Activated CD4-positive, CD25-positive, alpha-beta regulatory T cell treated with anti-CD3 and anti-CD28 coated beads, Interleukin-2, amount 50 U/mL, for 72 hours (primary cell): ENCODE measurements at regions not wholly inside any gene's neighbourhood (a gene's known extent, or its start where the extent isn't known, plus 50 kb on each side); places are given as distances from the start of the nearest gene placed in this dataset.

ENCODE experiments used
- DNase-seq: peaks from one replicate; pipeline ENCODE4 v3.0.0; 2021

DNA sequence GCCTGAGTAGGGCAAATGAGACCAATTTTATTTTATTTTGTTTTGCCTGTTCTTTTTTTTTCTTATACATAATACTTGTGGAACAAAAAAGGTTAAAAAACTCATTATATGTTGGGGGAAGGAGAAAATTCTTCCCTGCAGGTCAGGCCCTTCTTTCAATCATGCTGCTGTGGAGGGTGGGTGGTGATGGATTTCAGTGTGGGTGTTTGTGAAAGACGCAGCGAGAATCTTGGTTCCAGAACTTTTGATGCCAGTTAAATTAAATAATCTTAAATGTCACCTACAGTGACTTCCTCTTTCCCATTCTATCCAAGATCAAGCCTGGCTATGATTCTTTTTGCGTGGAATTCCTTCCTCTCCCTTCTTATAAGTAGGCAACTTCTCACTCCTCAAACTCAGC lies 595.8 kb upstream of the EEF2KMT start:
- no peak for DNase-seq

DNA sequence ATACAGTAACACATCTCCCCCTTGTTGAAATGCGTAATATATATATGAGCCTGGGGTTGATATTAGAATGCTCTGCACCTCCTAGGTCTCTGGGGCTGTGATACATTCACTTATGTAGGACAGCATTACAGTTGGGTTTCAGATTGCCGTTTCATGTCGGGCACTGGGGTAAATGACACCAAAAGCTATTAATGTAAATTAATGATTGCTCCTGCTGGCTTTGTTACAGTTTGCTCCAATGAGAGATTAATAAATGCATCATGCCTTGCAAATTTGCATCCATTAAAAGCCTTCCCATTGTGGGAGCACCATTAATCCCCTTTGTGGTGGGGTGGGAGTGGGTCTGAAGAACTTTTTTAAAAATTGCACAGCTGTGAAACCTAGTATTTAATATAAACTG lies 584.4 kb upstream of the EEF2KMT start:
- no peak for DNase-seq

DNA sequence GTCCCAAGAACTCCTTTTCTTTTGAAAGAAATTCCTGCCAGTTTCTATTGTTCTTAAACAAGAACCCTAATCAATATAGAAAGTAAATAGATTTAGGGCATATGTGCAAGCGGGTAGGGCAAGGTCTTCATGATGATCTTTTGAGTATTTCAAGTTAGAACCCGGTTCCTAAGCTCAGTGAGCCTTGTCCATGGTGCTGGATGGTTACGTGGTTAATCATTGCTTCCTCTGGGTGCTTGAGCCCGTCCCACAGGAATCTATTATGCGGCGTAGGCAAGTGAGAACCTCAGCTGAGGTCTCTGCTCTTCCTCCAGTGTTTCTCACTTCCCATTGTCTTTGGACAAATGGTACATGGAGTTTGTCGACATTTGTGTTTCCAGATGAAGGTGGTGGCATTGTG lies 580.8 kb upstream of the EEF2KMT start:
- DNase-seq: no peak

DNA sequence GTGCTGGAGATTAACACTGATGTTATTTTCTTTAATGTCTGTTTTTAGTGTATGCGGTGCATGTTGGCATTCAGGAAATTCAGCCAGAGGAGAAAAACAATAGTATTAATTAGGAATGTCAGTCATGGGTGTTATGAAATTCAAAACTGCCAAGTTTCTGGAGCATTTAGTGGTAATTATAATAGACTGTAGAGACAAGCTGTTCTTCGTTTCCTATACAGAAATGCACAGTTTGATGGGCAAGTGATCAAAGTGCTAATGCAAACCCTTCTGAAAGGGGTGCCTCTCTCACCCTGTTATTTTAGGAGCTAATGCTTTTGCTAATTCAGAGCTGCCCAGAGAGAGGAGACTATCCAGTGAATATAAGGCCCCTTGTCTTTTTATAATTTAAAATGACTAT lies 573.8 kb upstream of the EEF2KMT start:
- DNase-seq: no peak

DNA sequence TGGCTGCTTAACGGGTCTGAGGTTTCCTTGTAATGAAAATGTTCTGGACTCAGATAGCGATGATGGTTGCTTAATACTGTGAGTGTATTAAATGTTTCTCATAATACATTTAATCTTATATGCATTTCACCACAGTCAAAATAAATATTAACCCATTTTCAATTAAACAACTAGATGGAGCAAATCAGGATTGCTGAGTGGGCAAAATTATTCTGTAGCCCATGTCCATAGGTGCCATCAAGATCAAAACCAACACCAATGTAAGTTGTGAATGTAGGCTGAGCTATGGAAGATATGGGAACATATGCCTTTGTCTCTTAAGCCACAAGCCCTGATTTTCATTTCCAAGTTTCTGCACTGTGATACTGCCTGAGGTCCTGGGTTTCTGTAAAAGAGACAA lies 572.6 kb upstream of the EEF2KMT start:
- DNase-seq: no peak

DNA sequence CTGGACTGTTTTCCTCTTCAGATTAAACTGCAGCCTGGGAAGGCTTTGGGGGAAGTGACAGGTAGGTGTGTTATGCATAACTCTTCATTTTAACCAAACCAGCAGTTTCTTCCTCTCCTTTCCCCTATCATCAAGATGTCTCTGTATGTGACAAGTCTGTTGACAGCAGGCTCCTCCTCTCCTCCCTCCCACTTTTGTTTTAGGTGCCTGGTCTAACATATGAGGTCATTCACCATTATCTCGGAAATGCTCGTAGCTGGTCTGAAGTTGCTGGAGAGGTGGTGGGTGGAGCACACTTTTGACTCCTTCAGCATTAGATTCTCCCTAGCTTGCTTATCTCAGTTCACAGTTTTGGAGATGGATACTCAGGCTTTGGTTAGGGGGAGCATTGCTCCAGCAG lies 571.0 kb upstream of the EEF2KMT start:
- DNase-seq: no peak

DNA sequence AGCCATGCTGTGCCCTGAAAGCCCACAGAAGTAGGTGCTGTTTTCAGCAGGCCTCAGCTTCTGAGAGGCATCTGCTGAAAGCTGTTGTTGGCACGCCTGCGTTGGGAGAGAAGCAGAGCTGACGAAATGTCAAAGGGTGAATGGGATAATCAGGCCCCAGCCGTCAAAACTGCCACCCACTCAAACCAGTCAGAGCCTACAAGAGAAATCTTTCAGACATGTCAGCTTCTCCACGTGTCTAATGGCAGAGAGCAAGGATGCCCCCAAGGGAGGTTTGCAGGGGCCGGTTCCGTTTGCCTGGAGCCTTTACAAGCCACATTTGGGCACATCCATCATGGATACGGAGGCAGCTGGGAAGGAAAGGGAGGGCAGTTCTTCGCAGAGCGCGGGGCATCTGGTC lies 568.2 kb upstream of the EEF2KMT start:
- no peak for DNase-seq

DNA sequence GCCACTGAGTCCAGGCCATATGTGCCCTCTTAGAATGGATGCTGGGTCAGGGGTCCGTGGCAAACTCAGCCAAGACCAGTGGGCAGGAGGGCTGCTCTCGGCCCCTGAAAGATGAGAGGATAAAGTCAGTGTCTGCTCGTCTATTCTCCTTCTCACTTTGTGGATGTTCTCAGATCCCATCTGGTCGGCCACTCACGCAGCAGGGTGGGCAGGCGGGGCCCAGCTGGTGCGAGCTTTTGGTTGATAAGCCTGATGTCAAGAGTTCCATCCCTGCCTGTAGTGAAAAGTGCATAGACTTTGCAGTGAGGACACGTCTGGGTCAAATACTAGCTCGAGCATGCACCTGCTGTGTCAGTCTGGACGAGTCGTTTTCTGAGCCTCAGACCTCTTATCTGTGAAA lies 556.2 kb upstream of the EEF2KMT start:
- DNase-seq: no peak

DNA sequence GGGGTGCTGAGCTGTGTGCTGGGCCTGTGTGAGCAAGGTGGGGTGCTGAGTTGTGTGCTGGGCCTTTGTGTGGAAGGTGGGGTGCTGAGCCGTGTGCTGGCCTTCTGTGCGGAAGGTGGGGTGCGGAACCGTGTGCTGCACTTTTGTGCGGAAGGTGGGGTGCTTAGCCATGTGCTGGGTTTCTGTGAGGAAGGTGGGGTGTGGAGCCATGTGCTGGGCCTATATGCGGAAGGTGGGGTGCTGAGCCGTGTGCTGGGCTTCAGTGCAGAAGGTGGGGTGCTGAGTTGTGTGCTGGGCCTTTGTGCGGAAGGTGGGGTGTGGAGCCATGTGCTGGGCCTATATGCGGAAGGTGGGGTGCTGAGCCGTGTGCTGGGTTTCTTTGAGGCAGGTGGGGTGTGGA lies 555.4 kb upstream of the EEF2KMT start:
- DNase-seq: no peak

DNA sequence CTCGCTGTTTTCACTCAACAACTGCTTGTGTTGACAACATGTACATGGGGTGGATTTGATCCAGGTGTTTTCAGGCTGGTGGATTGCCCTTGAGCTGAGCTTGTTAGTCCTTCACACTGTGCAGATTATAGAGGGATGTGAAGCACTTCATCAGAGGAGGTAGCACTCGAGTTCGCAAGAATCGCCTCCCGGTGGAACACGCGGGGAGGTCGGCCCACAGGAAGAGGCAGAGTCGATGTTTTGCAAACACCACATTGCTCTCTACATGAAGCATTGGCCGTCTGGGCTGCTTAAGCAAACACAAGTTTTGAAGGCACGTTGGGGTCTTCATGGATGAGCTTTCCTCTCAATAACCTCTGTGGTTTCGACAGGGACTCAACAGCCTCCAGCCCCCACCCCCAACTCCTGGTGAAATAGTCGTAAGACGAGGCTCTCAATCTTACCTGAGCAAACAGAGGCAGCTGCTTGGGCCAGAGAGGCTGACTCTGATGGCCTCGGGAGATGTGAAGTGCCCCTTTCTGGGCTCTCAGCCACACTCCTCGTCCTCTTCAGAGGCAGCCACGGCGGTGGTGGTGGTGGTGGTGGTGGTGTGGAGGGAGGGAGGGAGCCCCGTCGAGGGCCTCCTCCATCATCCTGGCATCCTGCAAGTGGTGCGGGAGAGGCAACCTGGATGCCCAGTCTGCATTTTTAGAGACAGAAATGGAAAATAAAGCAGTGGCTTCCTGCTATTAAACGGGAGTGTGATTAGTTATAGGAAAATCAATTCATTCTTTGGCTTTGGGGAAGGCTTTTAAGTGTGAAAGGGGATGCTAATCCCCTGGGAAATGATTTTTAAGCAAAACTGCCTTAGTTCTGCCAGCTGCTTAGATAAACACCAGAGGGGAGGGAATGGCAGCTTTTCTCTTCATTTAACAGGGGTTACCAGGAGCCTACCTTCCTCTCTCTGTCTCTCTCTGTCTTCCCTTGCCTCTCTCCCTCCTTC lies 552.5 kb upstream of the EEF2KMT start:
- DNase-seq: no peak

DNA sequence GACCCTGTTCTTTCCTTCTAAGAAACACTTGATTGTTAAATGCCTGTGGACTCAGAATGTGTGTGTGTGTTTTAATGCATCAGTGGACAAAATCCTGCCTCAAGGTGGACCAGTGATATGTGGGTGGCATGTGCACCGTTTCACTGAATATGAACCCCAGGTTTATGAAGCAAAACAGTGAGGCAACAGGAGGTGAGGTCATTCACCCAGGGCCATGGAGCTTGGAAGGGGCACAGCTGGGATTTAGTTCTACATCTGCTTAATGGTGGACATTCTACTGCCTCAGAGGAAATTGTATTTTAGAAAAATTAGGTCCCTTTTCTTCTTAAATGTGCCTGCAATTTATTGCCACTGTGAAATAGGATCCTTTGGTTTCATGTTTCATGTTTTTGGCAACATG lies 549.5 kb upstream of the EEF2KMT start:
- DNase-seq: no peak

DNA sequence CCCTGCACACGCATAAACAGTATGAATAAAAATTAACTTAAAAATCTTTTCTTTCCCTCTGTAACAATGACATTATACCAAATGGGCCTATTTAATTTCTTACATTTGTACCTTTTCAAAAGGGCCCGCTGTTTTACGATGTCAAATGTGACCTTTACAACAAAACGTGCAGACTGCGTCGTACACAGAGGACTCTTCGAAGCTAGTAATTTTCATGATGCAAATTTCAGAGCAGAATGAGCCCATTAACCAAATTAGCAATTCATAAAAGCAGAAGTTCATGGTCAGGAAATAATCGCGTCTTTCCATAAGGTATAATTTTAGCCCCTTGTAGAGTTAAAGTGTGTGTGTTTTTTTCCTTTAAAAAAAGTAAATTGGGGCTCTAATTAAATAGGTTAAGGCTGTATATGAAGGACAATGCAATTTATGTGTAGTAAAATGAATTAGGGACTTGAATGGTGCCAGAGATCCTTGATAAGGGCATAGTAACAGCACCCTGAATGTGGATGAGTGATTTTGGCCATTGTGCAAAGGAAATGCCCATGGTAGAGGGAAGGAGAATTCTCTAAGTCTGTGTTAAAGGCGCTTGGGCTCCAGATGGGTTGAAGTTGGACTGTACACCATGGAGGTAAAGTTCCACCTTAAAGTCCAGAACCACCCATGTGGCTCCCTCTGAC lies 546.4 kb upstream of the EEF2KMT start:
- no peak for DNase-seq

DNA sequence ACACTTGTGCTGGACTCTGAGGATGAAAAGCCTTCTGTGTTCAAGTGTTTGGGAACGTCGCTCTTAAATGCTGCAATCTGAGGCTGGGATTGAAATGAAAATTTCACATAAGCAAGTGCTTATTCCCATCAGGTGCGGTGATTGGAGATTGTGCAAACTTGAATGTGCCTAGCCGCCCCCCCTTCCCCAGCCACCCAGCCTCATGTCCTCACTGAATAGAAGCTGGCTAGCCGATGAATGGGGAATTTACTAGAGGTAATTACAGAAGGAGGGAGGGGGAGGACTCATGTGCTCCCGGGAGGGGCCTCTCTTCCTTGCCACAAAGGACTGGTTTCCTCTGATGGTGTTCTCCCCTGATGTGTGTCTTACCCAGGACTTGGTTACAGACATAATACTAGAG lies 544.8 kb upstream of the EEF2KMT start:
- DNase-seq: no peak

DNA sequence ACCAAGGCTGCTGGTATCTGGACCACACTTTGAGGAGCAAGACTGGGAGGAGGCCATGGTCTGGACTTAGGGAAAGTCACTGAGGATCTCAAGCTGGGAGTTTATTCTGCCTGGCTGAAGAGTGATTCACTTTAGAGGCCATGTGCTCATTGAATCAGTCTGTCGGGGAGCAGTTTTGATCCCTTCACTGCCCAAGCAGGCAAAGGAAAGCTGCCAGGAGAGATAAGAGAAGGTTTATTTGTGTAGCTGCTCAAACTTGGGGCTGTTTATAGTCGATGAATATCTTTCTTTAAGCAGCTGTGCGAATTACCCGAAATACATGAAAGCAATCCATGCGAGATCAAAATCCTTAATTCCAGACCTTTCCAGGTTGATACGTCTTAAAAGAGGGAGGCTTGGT lies 544.4 kb upstream of the EEF2KMT start:
- no peak for DNase-seq

DNA sequence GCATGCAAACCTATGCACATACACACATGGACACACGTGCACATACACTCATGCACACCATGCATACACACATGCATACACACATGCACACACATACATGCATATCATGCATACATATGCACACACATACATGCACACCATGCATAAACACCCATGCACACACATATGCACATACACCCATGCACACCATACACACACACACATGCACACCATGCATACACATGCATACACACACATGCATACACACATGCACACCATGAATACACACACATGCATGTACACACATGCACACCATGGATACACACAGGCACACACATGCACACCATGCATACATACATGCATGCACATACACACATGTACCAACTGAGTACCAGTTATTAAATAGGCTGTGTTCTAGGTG lies 543.3 kb upstream of the EEF2KMT start:
- no peak for DNase-seq

DNA sequence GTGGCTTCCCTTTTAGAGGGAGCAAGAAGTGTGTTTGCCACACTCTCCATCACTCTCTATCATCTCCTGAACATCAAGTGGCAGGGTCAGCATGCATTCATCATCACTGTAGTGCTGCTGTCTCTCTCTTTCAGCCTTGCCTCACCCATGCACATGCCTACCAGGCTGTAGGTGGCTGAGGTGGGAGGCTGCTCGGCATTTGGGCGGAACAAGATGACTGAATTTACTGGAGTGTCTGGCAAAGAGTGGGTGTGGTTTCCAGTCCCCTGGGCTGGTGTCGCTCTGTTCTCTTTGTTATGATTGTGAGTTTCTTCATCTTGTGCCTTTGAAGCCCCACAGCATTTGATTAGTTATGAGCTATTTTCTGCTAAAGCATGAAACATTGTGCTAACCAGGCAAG lies 541.9 kb upstream of the EEF2KMT start:
- no peak for DNase-seq

DNA sequence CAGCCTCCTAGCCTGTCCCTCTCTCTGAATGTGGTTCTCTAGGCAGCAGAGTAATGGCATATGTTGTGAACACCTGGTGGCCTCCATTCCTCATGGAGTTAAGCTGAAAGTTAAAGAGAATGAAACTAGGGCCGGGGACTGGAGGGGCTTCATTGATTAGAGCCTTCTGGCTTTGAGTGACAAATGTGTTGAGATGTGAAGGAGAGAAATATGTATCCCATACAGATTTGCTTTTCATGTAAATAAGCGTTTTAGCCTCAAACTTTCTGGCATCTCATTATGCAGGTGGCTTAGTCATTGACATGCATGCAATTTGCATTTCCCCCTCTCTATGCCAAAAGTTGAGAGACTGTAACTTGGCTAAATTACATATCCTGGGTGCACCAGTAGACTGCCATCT lies 537.7 kb upstream of the EEF2KMT start:
- DNase-seq: no peak

DNA sequence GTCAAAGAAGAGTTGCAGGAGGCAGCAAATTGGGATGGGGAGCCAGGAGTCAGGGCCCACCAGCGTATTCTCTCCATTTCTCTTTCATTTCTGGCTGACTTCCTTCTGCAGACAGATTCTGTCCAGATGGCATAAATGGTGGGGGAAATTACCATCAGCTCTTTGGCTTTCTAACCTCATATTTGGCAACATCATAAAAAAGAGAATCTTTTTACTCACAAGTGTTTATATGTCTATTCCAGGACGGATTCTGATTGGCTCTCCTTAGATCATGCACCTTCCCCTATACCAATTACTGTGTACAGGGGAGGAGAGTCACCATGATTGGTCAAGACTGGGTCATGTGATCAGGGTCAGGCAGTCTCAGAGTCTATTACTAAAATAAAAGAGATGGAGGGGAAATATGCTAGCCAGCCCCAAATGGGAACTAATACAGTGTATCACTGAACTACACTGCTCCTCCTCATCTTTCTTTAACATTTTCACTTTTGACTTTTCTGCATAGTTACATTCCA lies 537.1 kb upstream of the EEF2KMT start:
- DNase-seq: no peak

DNA sequence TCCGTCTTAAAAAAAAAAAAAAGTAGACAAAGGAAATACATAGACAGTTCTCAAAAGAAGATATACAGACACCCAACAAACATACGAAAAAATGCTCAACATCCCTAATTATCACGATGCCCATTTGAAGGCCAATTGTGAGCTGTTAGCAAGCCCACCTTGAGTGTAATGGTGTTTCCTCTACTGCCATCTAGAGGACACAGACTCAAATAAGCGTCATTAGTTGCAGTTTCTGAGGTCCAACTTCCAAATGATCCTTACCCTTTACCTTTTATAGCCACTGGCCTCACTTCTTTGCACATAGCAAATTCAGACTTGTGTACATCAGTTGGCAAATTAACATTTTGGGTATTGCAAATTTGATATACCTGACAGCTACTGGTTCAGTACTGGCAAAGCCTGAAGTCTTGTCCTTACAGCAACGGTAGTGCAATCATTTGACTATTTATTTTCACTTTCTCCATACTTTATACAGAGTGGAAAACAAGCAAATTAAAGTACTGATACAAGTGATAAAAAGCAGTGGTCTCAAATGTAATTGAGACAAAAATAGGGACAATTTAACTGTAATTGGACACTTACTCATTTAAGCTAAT lies 536.3 kb upstream of the EEF2KMT start:
- DNase-seq: no peak

DNA sequence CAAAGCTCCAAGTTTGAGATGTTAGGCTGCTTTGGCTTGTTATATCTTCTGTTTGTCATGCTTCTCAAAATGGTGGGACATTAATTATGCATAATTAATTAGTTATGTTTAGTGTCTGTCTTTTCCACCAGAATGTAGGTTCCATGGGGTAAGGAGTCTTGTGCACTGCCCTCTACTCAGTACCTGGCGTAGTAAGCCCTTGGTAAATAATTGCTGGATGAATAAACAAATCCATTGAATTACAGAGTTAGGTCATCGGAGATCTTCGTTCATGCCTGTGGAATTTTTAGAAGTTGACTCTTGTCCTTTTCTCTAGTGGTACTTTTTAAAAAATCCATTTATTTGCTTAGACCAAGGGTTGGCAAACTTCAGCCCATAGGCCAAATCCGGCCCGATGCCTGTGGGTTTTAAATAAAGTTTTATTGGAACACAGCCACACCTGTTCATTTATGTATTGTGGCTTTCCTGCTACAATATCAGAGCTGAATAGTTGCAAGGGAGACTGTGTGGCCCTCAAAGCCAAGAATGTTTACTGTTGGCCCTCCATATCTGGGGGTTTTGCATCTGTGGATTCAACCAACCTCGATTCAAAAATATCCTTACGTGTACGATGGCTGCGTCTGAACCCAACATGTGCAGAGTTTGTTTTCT lies 524.8 kb upstream of the EEF2KMT start:
- no peak for DNase-seq

DNA sequence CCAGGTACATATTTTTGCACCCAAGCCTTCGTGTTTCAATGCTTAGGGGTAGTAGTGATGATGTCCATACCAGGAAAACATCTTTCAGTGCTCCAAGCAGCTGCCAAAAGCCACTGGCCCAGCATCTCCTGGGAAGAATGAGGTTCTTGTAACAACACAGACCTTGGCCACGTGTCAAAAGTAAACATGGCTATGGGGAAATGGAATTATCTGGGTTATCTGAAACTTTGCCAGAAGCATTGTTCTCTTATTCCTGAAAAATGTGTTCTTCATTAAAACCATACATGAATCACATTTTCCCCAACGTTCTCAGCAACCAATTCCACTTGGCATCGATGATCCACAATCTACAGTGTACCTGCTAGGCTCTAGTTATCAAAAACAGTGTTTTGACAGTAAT lies 524.2 kb upstream of the EEF2KMT start:
- no peak for DNase-seq

DNA sequence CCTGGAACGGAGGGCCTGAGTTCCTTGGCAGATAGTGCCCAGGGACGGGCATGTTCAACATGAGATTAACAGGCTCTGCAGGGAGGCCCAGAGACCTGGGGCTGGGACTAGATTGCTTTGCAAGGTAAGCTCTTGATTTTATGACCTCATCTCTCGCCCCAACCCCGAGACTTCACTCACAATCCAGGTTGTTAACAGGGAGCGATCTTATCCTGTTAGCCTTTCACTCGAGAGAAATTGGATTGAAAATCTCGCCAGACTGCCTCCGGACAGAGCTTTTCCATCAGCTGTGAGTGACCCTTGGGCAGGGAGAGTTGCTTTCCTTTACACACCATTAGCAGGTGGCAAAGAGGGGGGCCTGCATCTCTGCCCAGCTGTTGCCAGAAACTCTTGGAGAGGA lies 521.7 kb upstream of the EEF2KMT start:
- no peak for DNase-seq

DNA sequence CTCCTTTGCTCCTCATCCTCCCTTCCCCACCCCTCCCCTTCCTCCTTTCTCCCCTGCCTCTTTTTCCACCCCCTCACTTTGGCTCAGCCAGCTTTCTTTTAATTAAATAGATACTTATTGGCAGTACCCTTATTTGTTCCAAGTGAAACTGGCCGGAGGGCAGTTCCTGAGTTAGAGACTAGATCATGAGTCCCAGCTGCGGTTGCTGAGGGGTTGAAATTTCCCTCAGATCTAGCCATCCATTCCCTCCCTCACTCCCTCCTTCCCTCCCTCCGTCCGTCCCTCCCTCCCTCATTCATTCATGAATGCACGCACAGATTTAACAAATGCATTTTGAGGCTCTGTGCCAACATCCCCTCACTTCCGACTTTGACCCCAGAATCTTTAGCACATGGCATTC lies 519.2 kb upstream of the EEF2KMT start:
- DNase-seq: no peak
